Erythroblast (primary cell): ENCODE measurements at regions not wholly inside any gene's neighbourhood (a gene's known extent, or its start where the extent isn't known, plus 50 kb on each side); places are given as distances from the start of the nearest gene placed in this dataset.

Experiments
- GATA1 ChIP-seq: IDR thresholded peaks from 2 replicates; pipeline ENCODE4 v1.6.1; 2011; ENCODE audit warnings: low read depth, mild to moderate bottlenecking, control low read depth, low read length, moderate library complexity
- POLR2A ChIP-seq: IDR thresholded peaks from 2 replicates; pipeline ENCODE4 v1.6.1; 2011; ENCODE audit warnings: mild to moderate bottlenecking, low read length

DNA sequence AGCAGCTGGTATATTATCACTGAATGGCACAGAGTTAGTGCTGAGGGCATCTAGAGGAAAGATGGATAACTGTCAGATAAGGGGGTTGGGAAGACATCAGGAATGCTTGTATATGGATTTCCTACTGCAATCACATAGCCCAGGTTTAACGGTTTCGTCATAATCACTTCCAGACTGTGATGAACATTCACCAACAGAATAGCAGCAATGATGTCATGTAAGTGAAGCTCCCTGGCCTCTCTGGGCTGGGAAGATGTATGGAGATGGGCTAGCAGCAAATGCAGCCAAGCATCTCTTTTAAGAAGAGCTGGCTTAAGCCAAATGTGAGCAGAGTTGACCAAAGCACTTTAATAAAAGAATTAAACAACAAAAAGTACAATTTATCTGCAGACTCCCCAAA is 714.6 kb downstream of the GALC start:
- no peak for TF ChIP-seq POLR2A
- no peak for TF ChIP-seq GATA1
